ENCODE measurements at regions not wholly inside any gene's neighbourhood (a gene's known extent, or its start where the extent isn't known, plus 50 kb on each side); places are given as distances from the start of the nearest gene placed in this dataset.

GRCh38 chr2:81940266-81940955 lies 1635.9 kb upstream of the LRRTM1 start:
- Histone ChIP-seq H3K27me3 (no peaks in the 10 kb centered on the region), H3K4me3 (no peak overlapping the region), H3K36me3 (no peaks in the 10 kb centered on the region), H3K27ac (peak overlapping the region; percentile 30), H3K9me3 (ENCODE audit: low read depth) (no peaks in the 10 kb centered on the region), H3K4me1 (ENCODE audit: low read depth) (peaks cover 13% of the 10 kb centered on the region)
- peak in 1 of 2 donors; percentile 8 for DNase-seq (ENCODE audit: low read depth in 1 of 2, low spot score in 1 of 2)
- no peak for TF ChIP-seq CTCF (IDR thresholded peaks at IDR 0.05; ENCODE audit: low read depth, low read length)

GRCh38 chr2:81937944-81938343 lies 1633.4 kb upstream of the LRRTM1 start:
- no peaks in the 10 kb centered on the region for H3K36me3 ChIP-seq
- H3K27me3 ChIP-seq, result no peaks in the 10 kb centered on the region
- no peak overlapping the region for H3K4me3 ChIP-seq
- H3K9me3 ChIP-seq (ENCODE audit: low read depth), result no peaks in the 10 kb centered on the region
- H3K27ac ChIP-seq, result no peak overlapping the region
- H3K4me1 ChIP-seq (ENCODE audit: low read depth), result peaks cover 13% of the 10 kb centered on the region
- TF ChIP-seq CTCF (IDR thresholded peaks at IDR 0.05; ENCODE audit: low read depth, low read length), result no peak
- no peak for DNase-seq (ENCODE audit: low read depth in 1 of 2, low spot score in 1 of 2)

DNA sequence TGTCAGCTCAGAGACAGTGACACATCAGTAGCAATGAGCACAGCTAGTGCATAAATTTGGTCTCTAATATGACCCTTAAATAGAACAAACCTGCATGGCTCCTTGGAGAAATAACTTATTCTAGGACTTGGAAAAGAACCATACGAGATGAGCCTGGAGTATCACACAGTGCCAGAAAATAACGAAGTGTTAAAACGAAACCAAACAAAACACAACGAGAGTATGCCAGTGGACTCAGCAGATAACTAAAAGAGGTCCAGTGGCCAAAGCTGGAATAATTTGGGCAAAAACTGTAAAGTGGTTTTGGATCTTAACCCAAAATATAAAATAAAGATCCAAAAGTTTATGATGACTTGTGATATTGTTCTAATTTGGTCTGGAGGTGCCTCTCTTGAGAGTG lies 1599.0 kb upstream of the LRRTM1 start:
- H3K27ac ChIP-seq, result no peak overlapping the region
- H3K4me3 ChIP-seq, result no peak overlapping the region
- H3K36me3 ChIP-seq, result no peaks in the 10 kb centered on the region
- no peak for DNase-seq (ENCODE audit: low read depth in 1 of 2, low spot score in 1 of 2)
- H3K9me3 ChIP-seq (ENCODE audit: low read depth), result no peaks in the 10 kb centered on the region
- no peaks in the 10 kb centered on the region for H3K27me3 ChIP-seq
- peaks cover under 1% of the 10 kb centered on the region for H3K4me1 ChIP-seq (ENCODE audit: low read depth)
- no peak for TF ChIP-seq CTCF (IDR thresholded peaks at IDR 0.05; ENCODE audit: low read depth, low read length)

- Histone ChIP-seq H3K9me3 (ENCODE audit: low read depth) (no peaks in the 10 kb centered on the region), H3K36me3 (no peaks in the 10 kb centered on the region), H3K4me1 (ENCODE audit: low read depth) (peaks cover 8% of the 10 kb centered on the region), H3K27ac (no peak overlapping the region), H3K4me3 (no peak overlapping the region), H3K27me3 (no peaks in the 10 kb centered on the region)
- peak in 1 of 2 donors; percentile 5 for DNase-seq (ENCODE audit: low read depth in 1 of 2, low spot score in 1 of 2)
- peak; percentile 38 for TF ChIP-seq CTCF (IDR thresholded peaks at IDR 0.05; ENCODE audit: low read depth, low read length)
Observed at GRCh38 chr2:81901017-81901416, 1596.5 kb upstream of the LRRTM1 start.

DNA sequence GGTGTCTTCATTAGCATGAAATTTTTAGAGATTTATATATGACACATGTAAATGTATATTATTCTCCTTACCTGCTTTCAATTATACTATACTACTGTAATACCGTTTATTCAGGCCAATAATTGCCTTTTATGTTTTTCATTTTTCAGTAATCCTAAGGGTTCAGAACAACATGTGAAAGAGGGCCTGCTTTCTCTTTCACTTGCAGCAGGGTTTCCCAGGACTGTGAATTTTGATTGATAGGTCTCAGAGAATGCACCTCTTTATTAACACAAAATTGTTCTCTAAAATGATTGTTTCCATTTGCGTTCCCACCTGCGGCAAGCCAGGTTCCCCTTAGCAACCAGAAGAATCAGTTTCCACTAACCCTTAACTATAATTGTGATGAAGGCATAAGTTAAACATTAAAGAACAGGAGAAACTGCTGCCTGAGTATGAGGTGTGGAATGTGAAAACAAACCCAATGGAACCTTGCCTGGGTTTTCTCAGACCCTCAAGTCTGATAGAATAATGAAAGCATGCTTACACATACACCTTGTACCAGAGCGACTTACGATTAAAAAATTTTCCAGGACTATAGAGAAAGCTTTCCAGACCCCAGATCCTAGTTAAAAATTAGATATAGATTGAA lies 1591.2 kb upstream of the LRRTM1 start:
- peaks cover 13% of the 10 kb centered on the region for H3K4me1 ChIP-seq (ENCODE audit: low read depth)
- TF ChIP-seq CTCF (IDR thresholded peaks at IDR 0.05; ENCODE audit: low read depth, low read length), result no peak
- no peaks in the 10 kb centered on the region for H3K36me3 ChIP-seq
- no peaks in the 10 kb centered on the region for H3K27me3 ChIP-seq
- peak overlapping the region; percentile 61 for H3K27ac ChIP-seq
- no peak for DNase-seq (ENCODE audit: low read depth in 1 of 2, low spot score in 1 of 2)
- H3K4me3 ChIP-seq, result no peak overlapping the region
- H3K9me3 ChIP-seq (ENCODE audit: low read depth), result no peaks in the 10 kb centered on the region

All from cardiac muscle cell (in vitro differentiated cells and primary cell).